ENCODE measurements at regions not wholly inside any gene's neighbourhood (a gene's known extent, or its start where the extent isn't known, plus 50 kb on each side); places are given as distances from the start of the nearest gene placed in this dataset.
"Not testable (repeated sequence)": the region's sequence is repeated elsewhere in the genome, so short reads cannot be mapped to it uniquely, and the experiment has no call there.

DNA sequence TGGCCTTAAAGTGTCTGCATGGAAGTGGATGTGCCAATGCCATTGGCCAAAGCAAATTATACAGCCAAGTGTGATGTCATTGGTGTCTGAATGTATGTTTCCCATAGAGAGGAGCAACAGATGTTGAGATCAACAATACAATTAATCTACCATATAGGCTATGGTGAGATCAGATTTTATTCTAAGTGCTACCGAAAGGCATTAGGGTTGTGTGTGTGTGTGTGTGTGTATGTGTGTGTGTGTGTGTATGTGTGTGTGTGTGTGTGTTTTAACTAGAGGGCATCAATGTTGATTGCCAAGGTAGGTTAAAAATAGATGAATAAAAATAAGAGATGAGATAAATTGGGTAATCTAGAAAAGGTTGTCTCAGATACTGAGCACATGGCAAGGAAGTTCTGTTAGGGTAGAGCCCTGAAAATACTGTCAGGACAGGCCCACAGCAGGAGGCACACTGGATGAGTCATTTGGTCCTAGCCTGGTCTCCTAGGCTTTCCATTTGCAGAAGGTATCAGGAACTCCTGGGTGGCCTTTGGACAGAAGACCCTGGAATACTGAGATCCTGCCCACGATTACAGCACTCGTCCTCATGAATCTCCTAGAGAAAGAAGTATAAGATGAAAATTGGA, 446.0 kb upstream of the PODXL start:
- no peaks in the 10 kb centered on the region for H3K4me1 ChIP-seq
- no peaks in the 10 kb centered on the region for H3K36me3 ChIP-seq
- intact Hi-C loops (cut with DNase I) = no loop called here
- no peak overlapping the region for H3K4me3 ChIP-seq
- no peak for DNase-seq
- WGBS (ENCODE audit: insufficient coverage, low coverage, low lambda C conversion rate, missing lambda C conversion rate) = 47% methylated on average over 3 of the region's 3 CpGs
- H3K27ac ChIP-seq = no peak overlapping the region
- TF ChIP-seq POLR2A (IDR thresholded peaks at IDR 0.05) = no peak
- TF ChIP-seq, protein P1, sequence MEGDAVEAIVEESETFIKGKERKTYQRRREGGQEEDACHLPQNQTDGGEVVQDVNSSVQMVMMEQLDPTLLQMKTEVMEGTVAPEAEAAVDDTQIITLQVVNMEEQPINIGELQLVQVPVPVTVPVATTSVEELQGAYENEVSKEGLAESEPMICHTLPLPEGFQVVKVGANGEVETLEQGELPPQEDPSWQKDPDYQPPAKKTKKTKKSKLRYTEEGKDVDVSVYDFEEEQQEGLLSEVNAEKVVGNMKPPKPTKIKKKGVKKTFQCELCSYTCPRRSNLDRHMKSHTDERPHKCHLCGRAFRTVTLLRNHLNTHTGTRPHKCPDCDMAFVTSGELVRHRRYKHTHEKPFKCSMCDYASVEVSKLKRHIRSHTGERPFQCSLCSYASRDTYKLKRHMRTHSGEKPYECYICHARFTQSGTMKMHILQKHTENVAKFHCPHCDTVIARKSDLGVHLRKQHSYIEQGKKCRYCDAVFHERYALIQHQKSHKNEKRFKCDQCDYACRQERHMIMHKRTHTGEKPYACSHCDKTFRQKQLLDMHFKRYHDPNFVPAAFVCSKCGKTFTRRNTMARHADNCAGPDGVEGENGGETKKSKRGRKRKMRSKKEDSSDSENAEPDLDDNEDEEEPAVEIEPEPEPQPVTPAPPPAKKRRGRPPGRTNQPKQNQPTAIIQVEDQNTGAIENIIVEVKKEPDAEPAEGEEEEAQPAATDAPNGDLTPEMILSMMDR (IDR thresholded peaks at IDR 0.05) = no peak
- H3K27me3 ChIP-seq = no peaks in the 10 kb centered on the region
- H3K9me3 ChIP-seq = no peaks in the 10 kb centered on the region
- ATAC-seq = no peak

DNA sequence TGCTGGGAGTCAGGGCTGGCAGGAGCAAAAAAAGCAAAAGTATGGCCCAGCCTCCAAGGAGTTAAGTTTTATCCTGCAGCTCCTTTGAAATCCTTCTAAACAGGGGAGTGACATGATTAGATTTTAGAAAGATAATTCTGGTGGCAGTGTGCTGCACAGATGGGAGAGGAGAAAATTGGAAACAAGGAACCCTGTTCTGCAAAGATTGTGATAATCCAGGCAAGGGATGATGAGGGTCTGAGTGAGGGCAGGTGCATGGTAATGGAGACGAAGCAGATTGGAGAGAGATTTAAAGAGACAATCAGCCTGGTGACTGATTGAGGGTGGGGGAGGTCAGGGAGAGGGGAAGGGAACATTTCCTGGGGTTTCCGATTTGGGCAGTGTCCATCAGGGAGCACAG, 444.7 kb upstream of the PODXL start:
- no peaks in the 10 kb centered on the region for H3K4me1 ChIP-seq
- H3K4me3 ChIP-seq = no peak overlapping the region
- no peaks in the 10 kb centered on the region for H3K9me3 ChIP-seq
- TF ChIP-seq, protein P1 (IDR thresholded peaks at IDR 0.05) = no peak
- no peak for TF ChIP-seq POLR2A (IDR thresholded peaks at IDR 0.05)
- H3K27me3 ChIP-seq = no peaks in the 10 kb centered on the region
- intact Hi-C loops (cut with DNase I) = no loop called here
- DNase-seq (no peak), ATAC-seq (no peak)
- H3K36me3 ChIP-seq = no peaks in the 10 kb centered on the region
- no peak overlapping the region for H3K27ac ChIP-seq
- WGBS (ENCODE audit: insufficient coverage, low coverage, low lambda C conversion rate, missing lambda C conversion rate) = 13% methylated on average over 2 of the region's 2 CpGs

DNA sequence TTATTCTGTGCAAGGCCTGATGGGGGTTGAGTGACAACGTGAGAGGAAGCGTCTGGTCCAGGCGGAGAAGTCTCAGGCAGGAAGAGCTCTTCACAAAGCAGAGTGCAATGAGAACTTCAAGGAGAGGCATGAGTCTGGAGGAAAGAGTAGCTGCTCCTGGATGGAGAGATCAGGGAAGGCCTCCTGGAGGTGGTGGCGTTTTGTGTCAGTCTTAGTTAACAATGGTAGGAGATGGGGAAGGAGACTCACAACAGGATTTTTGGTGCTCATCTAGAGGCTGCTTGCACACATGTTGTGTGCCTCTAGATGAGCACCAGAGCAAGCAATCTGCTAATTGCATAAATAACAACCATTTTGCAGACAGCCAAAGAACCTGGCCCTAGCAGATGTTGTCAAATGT, 442.8 kb upstream of the PODXL start:
- intact Hi-C loops (cut with DNase I) = no loop called here
- DNase-seq = no peak
- Histone ChIP-seq H3K4me1 (no peaks in the 10 kb centered on the region), H3K36me3 (no peaks in the 10 kb centered on the region), H3K9me3 (no peaks in the 10 kb centered on the region), H3K27ac (no peak overlapping the region), H3K4me3 (no peak overlapping the region), H3K27me3 (no peaks in the 10 kb centered on the region)
- TF ChIP-seq, protein P1 (IDR thresholded peaks at IDR 0.05) = no peak
- no peak for TF ChIP-seq POLR2A (IDR thresholded peaks at IDR 0.05)
- no peak for ATAC-seq
- WGBS (ENCODE audit: insufficient coverage, low coverage, low lambda C conversion rate, missing lambda C conversion rate) = 56% methylated on average over 3 of the region's 4 CpGs

DNA sequence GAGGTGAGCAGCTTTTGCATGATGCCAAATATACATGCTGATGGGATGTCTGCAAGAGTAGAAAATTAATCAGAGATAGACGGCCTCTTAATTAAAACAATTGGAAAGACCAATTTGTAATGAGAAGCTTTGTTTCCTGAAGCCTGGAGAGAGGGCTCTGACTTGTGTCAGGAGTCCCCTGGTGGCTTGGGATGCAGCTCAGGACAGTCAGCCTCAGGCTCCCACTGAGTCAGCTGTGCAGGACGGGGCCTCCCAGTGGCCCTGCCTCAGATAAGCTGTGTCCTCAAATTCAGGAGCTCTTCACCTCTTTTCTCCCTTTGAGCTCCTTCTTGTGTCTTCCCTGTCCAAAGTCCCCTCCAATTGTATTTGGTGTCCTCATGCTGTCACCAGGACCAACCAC, 438.9 kb upstream of the PODXL start:
- H3K9me3 ChIP-seq = no peaks in the 10 kb centered on the region
- no peaks in the 10 kb centered on the region for H3K4me1 ChIP-seq
- no peaks in the 10 kb centered on the region for H3K36me3 ChIP-seq
- WGBS (ENCODE audit: insufficient coverage, low coverage, low lambda C conversion rate, missing lambda C conversion rate) = 49% methylated on average over 2 of the region's 2 CpGs
- TF ChIP-seq, protein P1 (IDR thresholded peaks at IDR 0.05) = no peak
- TF ChIP-seq POLR2A (IDR thresholded peaks at IDR 0.05) = no peak
- no peak overlapping the region for H3K4me3 ChIP-seq
- no peaks in the 10 kb centered on the region for H3K27me3 ChIP-seq
- DNase-seq = no peak
- intact Hi-C loops (cut with DNase I) = no loop called here
- no peak for ATAC-seq
- no peak overlapping the region for H3K27ac ChIP-seq

DNA sequence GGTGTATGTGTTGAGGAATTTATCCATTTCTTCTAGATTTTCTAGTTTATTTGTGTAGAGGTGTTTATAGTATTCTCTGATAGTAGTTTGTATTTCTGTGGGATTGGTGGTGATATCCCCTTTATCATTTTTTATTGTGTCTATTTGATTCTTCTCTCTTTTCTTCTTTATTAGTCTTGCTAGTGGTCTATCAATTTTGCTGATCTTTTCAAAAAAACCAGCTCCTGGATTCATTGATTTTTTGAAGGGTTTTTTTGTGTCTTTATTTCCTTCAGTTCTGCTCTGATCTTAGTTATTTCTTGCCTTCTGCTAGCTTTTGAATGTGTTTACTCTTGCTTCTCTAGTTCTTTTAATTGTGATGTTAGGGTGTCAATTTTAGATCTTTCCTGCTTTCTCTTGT, 424.6 kb upstream of the PODXL start:
- ATAC-seq; H3K27me3 ChIP-seq; H3K4me1 ChIP-seq; H3K9me3 ChIP-seq; DNase-seq; H3K36me3 ChIP-seq; intact Hi-C loops (cut with DNase I); H3K27ac ChIP-seq; H3K4me3 ChIP-seq: not testable (repeated sequence)

DNA sequence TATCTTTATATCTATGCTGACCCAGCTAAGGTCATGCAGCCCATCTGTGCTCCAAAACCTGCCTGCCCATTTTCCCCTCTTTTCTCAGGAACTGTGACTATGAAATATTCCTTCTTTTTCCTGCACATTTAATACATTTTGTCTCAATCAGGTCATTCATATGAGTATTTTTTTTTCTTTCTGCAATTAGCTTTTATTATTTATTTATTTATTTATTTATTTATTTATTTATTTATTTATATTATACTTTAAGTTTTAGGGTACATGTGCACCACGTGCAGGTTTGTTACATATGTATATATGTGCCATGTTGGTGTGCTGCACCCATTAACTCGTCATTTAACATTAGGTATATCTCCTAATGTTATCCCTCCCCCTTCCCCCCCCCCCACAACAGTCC, 421.7 kb upstream of the PODXL start:
- H3K27ac ChIP-seq; DNase-seq; H3K4me1 ChIP-seq; H3K4me3 ChIP-seq; H3K27me3 ChIP-seq; H3K36me3 ChIP-seq; ATAC-seq; H3K9me3 ChIP-seq; intact Hi-C loops (cut with DNase I): not testable (repeated sequence)
- 55% methylated on average over 2 of the region's 2 CpGs for WGBS (ENCODE audit: insufficient coverage, low coverage, low lambda C conversion rate, missing lambda C conversion rate)

Data from right lobe of liver (tissue), 6 donors.